HuH-7 (cell line): ENCODE measurements at regions not wholly inside any gene's neighbourhood (a gene's known extent, or its start where the extent isn't known, plus 50 kb on each side); places are given as distances from the start of the nearest gene placed in this dataset.

Source experiments
- DNase-seq: peaks from one replicate; pipeline ENCODE4 v3.0.0; 2011; ENCODE audit warnings: low spot score

DNA sequence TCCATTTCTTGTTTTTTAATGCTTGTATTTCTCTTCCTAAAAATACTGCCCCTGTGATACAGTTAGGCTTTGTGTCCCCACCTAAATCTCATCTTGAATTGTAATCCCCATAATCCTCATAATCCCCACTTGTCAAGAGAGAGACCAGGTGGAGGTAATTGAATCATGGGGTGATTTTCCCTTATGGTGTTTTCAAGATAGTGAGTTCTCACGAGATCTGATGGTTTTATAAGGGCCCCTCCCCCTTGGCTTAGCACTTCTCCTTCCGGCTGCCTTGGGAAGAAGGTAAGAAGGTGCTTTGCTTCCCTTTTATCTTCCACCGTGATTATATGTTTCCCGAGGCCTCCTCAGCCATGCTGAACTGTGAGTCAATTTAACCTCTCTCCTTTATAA lies 227.4 kb downstream of the MAN2A1 start:
- no peak for DNase-seq

DNA sequence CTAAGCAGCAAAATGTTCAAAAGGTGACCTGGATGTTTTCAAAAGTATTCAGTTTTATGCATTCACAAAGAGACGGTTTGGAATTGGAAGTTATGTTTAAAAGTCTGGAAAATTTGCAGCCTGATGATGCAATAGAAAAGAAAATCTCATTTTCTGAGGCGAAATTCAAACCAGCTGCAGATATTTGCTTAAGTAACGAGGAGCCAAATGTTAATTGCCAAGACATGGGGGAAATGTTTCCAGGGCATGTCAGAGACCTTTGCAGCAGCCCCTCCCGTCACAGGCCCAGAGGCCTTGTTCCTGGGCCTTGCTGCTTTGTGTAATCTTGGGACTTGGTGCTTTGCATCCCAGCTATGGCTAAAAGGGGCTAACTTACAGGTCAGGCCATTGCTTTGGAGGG lies 228.2 kb downstream of the MAN2A1 start:
- no peak for DNase-seq

DNA sequence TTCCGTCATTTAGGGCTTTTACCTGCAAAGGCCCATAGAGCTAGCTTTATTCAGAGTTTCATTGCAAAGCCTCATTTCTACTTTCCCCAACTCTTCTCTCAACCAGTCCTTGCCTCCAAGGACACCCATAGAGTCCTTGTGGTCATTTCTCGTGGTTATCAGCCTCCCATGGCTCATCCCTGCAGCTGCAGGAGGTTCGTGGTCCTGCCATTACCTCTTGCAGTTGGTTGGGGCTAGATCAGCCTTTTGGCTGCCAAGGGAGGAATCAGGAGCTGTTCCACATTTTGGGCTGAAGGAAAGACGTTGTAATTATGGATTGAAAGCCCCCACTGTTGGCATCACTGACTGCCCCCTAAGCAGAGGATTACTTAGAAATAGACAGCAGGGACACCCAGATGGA lies 231.0 kb downstream of the MAN2A1 start:
- no peak for DNase-seq

DNA sequence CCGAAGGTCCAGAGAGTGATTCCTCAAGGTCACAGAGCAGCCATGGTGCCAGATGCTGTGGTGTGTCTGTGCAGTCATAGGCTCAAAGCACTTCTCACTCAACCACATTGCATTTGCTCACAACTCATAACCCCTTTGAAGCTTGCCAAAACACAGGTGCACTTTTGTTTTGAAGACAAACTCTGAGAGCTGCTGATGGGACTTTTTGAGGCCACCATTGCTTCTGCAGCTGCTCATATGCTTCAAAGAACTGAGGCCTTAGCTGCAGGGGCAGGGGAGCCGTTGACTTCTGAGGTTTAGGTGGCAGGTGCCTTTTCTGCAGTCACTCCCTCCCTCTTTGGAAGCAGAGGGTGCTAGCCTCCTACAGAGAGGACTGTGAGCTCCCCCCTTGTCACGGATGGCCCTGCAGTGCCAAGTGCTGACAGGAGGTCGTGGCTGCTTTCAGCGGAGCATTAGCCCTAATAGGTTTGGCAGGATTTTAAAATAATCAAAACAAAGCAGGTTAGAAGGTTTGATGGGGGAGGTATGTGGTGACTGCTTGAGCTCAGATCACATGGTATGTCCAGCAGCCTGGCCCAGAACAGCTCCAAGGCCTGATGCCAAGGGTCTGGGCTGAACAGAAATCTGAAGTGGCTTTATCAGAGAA lies 232.1 kb downstream of the MAN2A1 start:
- DNase-seq, result no peak

DNA sequence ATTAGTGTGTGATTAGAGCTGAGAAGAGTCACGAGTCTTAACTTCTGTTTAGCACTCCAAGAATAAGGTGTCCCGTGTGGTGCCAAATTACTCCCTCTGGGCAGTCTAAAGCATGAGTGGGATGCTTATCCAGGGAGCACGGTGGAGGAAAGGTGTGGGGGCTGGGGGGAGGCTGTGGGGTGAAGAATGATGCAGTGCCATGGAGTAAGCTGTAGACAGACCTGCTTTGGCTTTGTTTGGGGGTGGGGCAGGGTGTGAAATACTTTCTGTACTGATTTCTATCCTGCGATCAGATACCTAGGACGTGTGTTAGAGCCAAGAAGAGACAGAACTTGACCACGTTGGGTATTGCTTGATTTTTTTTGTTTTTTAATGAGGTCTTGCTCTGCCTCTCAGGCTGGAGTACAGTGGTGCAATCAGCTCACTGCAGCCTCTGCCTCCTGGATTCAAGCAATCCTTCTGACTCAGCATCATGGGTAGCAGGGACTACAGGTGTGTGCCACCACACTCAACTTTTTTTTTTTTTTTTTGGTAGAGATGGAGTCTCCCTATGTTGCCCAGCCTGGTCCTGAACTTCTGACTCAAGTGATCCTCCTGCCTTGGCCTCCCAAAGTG lies 232.8 kb downstream of the MAN2A1 start:
- DNase-seq, result no peak

DNA sequence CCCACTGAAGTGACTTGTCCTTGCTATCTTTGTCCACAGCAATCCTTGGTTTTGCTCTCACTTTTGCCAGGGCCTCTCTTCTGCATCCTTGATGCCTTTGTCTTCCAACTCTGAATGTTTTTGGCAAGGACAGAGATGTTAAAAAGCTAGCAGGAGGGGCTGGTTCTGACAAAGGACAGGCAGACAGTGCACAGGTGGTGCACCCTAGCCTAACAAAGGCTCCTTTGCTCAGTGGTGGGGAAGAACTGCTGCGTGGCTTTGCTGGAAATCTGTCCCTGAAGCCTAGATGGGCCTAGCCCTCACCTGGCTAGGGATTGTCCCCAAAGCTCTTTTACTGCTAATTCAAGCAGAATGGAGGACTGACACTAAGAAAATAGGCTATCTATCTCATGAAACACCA lies 233.5 kb downstream of the MAN2A1 start:
- DNase-seq, result no peak

DNA sequence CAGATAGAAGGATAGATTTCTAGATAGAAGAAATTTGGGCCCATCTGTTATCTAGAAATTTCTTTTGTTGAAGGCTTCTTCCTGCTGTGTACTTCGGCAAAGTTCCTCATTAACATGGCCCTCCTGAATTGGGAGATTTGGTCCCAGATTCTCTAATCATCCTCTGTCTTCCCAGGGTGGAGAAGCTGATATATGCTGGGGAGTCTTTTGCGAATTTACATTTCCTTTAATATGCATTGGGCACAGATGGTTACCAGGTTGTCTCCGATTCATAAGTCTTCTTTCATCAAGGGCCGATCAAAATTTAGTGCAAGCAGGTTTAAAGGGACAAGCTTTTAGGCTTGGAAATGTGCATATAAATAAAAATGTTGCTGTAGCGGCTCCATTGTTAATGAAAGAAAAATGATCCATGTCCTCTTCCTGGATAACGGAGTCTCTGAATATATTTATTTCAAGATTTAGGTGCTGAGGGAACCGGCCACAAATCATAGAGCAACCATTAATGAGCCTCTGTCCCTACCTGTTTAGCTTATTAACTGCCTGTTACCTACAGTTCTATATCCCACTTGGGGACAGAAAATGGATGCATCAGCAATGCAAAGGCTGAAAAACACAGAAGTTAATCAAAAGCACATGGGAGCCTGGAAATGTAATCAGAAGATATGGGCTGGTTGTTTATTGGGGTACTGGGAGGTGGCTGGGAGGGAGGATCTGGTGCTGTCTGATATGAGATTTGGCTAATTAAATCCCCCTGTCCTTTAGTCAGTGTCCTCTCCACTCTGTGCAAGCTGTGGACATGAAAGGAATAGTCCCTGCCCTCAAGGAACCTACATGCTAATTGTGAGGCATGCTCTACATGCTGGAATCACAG lies 234.7 kb downstream of the MAN2A1 start:
- DNase-seq, result no peak

DNA sequence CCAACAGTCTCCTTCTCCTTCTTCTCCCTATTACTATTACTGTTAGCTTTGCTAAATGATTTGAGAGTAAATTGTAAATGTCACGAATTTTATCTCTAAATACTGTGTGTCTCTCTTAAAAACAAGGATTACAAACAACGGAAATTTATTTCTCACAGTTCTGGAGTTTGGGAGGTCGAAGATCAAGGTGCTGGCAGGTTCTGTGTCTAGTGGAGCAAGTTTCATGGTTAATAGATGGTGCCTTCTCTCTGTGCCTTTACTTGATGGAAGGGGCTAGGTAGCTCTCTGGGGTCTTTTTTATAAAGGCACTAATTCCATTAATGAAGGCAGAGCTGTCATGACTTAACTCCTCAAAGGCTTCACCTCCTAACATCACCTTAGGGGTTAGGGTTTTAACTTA lies 237.9 kb downstream of the MAN2A1 start:
- DNase-seq, result no peak

DNA sequence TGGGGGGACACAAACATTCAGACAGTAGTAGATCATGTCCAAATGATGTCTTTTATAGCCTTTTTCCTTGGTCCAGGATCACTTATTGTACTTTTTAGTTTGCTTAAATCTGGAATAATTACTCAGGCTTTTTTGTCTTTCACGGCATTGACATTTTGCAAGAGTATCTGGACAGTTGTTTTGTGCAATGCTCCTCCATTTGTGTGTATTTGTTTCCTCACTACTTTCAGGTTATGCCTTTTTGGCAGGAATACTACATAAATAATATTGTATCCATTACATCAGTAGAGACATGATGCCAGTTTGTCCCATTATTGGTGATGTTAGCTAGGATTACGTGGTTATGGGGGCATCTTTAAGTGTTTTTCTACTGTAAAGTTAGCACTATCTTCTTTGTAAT lies 238.3 kb downstream of the MAN2A1 start:
- DNase-seq, result no peak

DNA sequence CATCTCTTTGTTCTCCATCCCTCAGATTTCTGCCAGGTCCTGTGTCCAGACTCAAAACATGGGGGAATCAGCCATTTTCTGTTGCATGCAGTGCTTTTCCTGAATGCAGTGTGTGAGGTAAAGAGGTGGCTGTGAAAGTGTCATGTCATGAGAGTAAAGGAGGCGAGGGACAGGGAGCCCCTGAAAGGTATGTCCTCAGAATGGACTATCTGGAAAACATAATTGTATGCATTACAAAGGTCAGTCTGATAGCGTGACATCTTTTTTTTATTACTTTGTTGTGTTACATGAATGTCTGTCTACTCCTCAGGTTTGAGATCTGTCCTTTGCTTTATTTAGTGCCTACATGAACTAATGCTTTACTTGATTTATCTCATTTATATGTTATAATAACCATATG lies 239.1 kb downstream of the MAN2A1 start:
- DNase-seq, result no peak

DNA sequence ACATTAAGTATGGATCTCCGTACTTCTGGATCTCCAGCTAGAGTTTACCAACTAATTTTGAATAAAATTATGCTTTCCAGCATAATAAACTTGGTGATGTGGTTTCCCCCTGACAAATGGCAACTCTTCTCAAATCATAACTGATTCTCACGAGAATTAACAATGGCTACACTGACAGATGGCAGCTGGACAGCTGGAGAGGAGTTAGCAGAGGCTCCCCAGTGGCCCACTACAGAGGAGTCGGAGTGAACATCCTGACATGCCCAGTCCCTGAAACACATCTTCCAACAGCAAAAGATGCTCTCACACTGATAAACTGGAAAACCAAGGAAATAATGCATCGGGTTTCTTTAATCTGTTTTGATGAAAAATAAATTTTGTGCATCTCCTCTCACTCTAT lies 239.6 kb downstream of the MAN2A1 start:
- DNase-seq, result no peak

DNA sequence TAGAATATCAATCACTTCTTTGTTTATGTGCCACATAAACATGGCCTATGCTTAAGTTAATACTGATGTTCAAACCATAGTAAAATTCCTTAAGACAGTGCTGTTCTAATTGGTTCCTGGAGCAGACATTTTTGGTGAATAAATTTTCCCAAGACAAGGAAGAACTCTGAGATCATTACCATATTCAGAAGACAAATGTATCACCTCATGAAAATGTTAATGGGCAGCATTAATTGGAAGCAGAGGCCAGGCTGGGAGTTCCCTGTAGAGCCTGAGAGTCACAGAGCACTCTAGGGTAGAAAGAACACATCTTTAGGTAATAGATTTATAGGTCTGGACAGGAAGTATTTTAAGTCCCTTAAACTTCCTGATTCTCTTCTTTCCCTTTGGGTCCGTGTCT lies 240.2 kb downstream of the MAN2A1 start:
- no peak for DNase-seq

DNA sequence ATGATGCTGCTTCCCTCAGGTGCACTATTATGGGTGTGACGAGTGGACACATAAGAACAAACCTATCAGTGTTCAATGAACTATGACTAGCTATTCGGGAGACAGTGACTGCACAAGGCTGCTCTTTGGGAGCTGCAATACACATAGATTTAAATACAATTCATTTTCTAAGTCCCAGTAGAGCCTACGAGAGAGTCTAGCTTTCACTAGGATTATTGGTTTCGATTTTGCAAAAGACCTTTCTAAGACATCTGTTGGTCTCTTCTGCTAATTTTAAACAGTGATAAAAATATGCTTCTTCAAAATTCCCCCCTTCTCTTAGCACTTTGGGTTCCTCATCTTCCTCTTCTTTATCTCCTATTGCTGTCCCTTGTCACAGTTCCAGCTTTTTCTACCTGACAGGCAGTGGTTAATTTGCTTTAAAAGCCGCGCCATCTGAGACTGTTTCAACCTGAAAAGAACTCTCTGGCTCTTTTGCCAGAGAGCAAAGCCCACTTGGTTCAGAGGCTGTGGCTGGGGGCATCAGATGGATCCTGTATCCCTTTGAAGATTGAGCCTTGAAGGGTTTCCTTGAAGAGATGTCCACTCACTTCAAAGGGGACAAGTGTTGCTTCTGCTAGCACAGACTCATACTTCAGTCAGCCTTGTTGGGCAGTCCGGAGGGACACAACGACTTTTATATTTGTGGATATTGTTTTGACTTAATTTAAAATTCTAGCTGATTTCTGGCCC lies 241.5 kb downstream of the MAN2A1 start:
- no peak for DNase-seq

DNA sequence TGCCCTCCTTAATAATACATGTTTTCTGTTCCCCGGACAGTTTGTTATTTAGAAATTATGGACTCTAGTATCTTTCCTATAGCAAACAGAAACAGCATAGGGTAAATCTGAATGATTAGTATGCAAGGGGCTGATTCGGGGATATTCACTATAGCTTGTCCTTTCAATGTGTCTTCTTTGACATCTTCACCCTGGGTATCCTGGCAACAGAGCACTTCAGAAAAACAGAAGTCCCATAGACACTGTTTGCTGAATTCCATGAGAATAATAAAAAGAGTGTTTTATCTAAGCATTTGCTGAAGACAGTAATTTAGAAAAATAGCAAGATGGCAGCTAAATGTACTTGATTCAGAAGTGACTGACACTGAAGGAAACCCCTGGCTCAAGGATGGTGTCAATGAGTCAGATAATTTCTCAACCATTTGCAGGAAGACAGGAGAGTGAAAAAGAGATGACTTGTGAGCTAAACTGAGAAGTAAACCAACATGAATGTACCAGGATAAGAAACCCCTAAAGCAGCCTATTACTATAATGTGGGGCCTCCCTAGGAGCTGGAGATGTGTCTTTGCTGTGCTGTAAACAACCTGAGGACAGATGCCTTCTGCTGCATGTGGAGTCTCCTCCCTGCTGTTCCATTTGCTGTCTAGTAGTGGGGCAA lies 246.2 kb downstream of the MAN2A1 start:
- DNase-seq, result no peak

DNA sequence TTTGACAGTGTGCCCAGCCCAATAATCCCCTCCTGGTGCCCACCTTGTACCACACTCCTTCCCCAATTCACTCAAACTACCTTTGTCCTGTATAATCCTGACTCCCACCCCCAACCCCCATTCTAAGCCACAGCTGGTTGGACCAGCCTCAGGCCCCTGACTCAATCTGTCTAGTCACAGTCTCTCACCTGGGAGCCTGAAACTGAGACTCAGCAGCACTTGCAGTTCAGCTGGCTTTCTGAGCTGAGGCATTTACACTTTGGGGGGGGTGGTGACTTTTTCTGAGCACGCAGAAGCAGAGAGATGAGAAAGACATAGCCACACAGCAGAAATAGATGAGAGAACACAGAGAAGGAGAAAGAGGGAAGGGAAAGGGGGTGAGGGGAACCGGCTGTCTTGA lies 247.3 kb downstream of the MAN2A1 start:
- no peak for DNase-seq

DNA sequence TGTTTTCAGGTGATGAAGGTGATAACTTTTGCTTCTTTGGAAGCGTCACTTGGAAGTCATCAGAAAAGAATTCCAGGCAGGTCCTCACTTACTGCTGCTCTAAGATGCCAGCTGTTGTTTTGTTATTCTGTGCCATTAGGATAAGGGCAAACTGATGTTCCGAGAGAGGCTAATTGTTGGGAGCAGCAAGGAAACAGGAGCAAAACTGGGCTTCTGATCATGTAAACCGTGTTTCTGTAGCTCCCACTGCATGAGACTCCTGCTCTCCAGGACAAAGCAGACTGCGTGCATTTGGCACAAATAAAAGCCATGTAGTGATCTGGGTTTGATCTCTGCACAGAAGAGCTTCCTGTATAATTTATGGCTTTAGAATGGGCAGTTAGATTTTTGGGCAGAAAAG lies 248.2 kb downstream of the MAN2A1 start:
- no peak for DNase-seq

DNA sequence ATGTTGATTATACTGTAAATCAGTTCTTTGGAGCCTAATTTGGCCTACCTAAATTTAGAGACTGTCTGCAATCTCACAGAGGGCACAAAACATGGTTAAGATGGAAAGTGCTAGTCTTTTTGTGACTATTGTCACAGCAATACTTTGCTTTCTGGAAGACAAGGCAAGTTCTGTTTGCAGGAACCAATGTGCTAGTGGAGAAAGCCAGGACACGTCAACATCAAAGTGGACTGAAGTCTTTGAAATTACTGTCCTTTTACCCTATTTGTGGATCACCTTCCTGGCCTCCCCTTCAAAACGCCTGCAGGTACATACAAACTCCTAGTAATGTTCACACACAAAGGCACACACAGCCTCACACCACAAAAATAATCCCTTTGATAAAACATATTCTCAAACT lies 248.7 kb downstream of the MAN2A1 start:
- no peak for DNase-seq

DNA sequence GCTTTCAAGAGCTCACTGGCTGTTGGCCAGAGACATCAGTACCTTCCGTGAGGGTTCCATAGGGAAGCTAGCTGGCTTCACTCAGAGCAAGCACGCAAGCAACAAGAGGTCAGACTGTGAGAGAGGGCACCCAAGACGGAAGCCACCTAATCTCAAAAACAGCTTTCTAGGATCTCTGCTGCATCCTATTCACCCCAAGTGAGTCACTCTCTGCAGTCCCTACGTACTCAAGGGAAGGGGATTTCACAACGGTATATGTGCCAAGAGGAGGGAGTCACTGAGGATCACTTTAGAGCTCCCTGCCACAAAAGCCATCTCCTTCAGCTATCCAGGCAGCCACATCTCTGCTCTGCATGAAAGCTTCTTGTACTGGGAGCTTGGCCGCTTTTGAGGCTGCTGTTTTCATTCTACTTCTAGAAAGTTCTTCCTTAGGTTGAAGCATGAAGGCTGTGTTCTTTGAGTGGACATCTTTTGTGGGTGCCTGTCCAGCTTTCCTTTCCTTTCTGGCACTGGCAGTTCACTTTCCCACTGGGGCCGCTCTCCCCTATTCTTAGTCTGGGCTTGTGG lies 249.5 kb downstream of the MAN2A1 start:
- DNase-seq, result no peak

DNA sequence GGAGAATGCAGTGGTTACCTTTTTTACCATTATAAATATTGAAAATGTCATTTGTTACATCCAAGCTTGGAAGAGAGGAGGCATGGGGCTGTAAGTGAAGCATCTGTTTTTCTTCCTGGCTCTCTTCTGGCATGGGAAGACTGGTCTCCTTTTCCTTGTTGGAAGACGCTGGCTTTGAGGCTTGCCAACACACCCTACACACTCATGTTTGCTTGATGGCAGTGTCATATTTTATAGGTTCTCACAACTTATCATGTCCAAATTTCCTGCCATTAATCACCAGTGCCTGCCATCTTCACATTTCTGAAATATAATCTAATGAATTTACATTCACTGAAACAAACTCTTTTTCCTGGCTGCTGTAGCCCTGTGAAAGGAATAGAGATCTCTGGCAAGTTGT lies 252.9 kb downstream of the MAN2A1 start:
- DNase-seq, result no peak

DNA sequence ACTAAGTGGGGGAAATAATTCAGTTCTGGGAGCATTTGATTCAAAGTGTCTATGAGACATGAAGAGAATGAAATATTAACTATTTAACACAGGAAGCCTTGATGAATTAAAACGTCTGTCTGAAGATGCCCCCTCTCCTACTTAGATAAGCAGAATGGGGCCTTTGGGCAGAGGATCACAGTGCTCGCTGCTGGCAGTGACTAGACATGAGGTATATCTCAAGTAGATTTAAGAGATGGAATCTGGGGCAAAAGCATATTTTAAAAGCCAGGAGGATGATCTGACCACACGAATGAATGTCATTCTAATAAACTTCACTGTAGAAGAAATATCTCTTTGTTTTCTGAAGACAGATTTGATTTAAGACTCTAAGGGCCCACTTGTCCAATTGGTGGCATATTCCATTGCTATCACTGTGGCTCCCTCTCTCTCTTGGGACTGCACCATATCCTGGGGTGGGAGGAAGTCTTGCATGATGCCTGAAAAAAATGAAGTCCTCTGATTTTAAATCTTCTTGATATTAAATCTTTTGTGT lies 254.0 kb downstream of the MAN2A1 start:
- DNase-seq, result no peak

DNA sequence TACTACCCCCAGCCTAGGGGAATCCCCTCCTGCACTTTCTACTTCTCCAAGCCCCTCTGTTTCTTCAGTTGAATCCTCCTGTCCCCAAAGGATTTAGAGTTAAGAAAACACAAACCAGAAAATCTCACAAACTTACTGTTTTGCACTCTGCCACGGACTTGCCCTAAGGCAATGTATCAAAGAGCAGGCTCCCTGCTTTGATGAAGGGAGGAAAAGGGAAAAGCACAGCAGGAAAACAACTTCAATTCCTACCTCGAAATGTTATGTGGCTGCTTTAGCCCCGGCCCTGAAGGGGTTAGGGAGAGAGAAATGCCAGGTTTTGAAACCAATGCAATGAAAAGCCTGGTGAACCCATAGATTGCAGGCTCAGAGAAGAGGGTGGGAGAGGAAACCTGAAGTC lies 254.7 kb downstream of the MAN2A1 start:
- no peak for DNase-seq
